ENCODE measurements at regions not wholly inside any gene's neighbourhood (a gene's known extent, or its start where the extent isn't known, plus 50 kb on each side); places are given as distances from the start of the nearest gene placed in this dataset.
"Not testable (repeated sequence)": the region's sequence is repeated elsewhere in the genome, so short reads cannot be mapped to it uniquely, and the experiment has no call there.

- intact Hi-C loops (cut with micrococcal nuclease) = no loop called here
- Histone ChIP-seq H3K36me3 (ENCODE audit: control insufficient read depth in 2 of 3, insufficient read depth in 3 of 3, low read length in 3 of 3) (no peaks in the 10 kb centered on the region), H3K27me3 (ENCODE audit: control insufficient read depth in 2 of 2, insufficient read depth in 2 of 2, low read length in 2 of 2) (no peaks in the 10 kb centered on the region), H3K27ac (ENCODE audit: low read depth, low read length) (no peak overlapping the region), H3K4me3 (ENCODE audit: low read length) (no peak overlapping the region), H3K4me1 (ENCODE audit: control insufficient read depth in 2 of 2, insufficient read depth in 2 of 2, low read length in 2 of 2) (no peaks in the 10 kb centered on the region), H3K9me3 (ENCODE audit: control insufficient read depth in 2 of 3, low read length in 3 of 3) (no peaks in the 10 kb centered on the region)
- Mint-ChIP-seq H3K4me3 (no peak overlapping the region), H3K27ac (no peak overlapping the region), H3K36me3 (no peaks in the 10 kb centered on the region), H3K4me1 (no peaks in the 10 kb centered on the region), H3K27me3 (peaks cover 0 to 9% (median 0%) of the 10 kb centered on the region in 5 donors), H3K9me3 (peaks cover 0 to 3% (median 0%) of the 10 kb centered on the region in 11 donors)
- ChIA-PET CTCF (no interaction called here), POLR2A (no interaction called here)
- ATAC-seq (no peak), DNase-seq (no peak)
These were observed 180.3 kb upstream of the GHR start for GRCh38 chr5:42242881-42243485.

GRCh38 chr5:42252306-42252705 lies 170.9 kb upstream of the GHR start:
- Mint-ChIP-seq H3K27ac (no peak overlapping the region), H3K36me3 (no peaks in the 10 kb centered on the region), H3K4me1 (no peaks in the 10 kb centered on the region), H3K27me3 (no peaks in the 10 kb centered on the region), H3K9me3 (peaks cover 0 to 12% (median 2%) of the 10 kb centered on the region in 11 donors), H3K4me3 (no peak overlapping the region)
- ChIA-PET CTCF (no interaction called here), POLR2A (no interaction called here)
- H3K27me3 ChIP-seq (ENCODE audit: control insufficient read depth in 2 of 2, insufficient read depth in 2 of 2, low read length in 2 of 2) = no peaks in the 10 kb centered on the region
- ATAC-seq (no peak), DNase-seq (no peak)
- no peaks in the 10 kb centered on the region for H3K4me1 ChIP-seq (ENCODE audit: control insufficient read depth in 2 of 2, insufficient read depth in 2 of 2, low read length in 2 of 2)
- intact Hi-C loops (cut with micrococcal nuclease) = no loop called here
- no peaks in the 10 kb centered on the region for H3K9me3 ChIP-seq (ENCODE audit: control insufficient read depth in 2 of 3, low read length in 3 of 3)
- no peak overlapping the region for H3K4me3 ChIP-seq (ENCODE audit: low read length)
- no peaks in the 10 kb centered on the region for H3K36me3 ChIP-seq (ENCODE audit: control insufficient read depth in 2 of 3, insufficient read depth in 3 of 3, low read length in 3 of 3)
- H3K27ac ChIP-seq (ENCODE audit: low read depth, low read length) = no peak overlapping the region

- H3K27me3 ChIP-seq (ENCODE audit: control insufficient read depth in 2 of 2, insufficient read depth in 2 of 2, low read length in 2 of 2); H3K36me3 Mint-ChIP-seq; POLR2A ChIA-PET; H3K4me1 ChIP-seq (ENCODE audit: control insufficient read depth in 2 of 2, insufficient read depth in 2 of 2, low read length in 2 of 2); H3K9me3 ChIP-seq (ENCODE audit: control insufficient read depth in 2 of 3, low read length in 3 of 3); H3K4me3 ChIP-seq (ENCODE audit: low read length); intact Hi-C loops (cut with micrococcal nuclease); ATAC-seq; H3K4me3 Mint-ChIP-seq; H3K27ac Mint-ChIP-seq; H3K4me1 Mint-ChIP-seq; H3K36me3 ChIP-seq (ENCODE audit: control insufficient read depth in 2 of 3, insufficient read depth in 3 of 3, low read length in 3 of 3); H3K27ac ChIP-seq (ENCODE audit: low read depth, low read length); CTCF ChIA-PET; H3K9me3 Mint-ChIP-seq; DNase-seq; H3K27me3 Mint-ChIP-seq: not testable (repeated sequence)
These were observed 163.3 kb upstream of the GHR start for GRCh38 chr5:42259914-42260313.

GRCh38 chr5:42267091-42267490 lies 156.1 kb upstream of the GHR start:
- Mint-ChIP-seq H3K27ac (no peak overlapping the region), H3K36me3 (no peaks in the 10 kb centered on the region), H3K27me3 (peaks cover 0 to 5% (median 2%) of the 10 kb centered on the region in 5 donors), H3K9me3 (peaks cover 0 to 7% (median 0%) of the 10 kb centered on the region in 11 donors), H3K4me1 (peaks cover 0 to 3% (median 0%) of the 10 kb centered on the region in 7 donors), H3K4me3 (no peak overlapping the region)
- POLR2A ChIA-PET = no interaction called here
- ATAC-seq (no peak), DNase-seq (no peak)
- no peaks in the 10 kb centered on the region for H3K36me3 ChIP-seq (ENCODE audit: control insufficient read depth in 2 of 3, insufficient read depth in 3 of 3, low read length in 3 of 3)
- H3K9me3 ChIP-seq (ENCODE audit: control insufficient read depth in 2 of 3, low read length in 3 of 3) = no peaks in the 10 kb centered on the region
- no peak overlapping the region for H3K27ac ChIP-seq (ENCODE audit: low read depth, low read length)
- intact Hi-C loops (cut with micrococcal nuclease) = no loop called here
- H3K27me3 ChIP-seq (ENCODE audit: control insufficient read depth in 2 of 2, insufficient read depth in 2 of 2, low read length in 2 of 2) = no peaks in the 10 kb centered on the region
- CTCF ChIA-PET = no interaction called here
- no peaks in the 10 kb centered on the region for H3K4me1 ChIP-seq (ENCODE audit: control insufficient read depth in 2 of 2, insufficient read depth in 2 of 2, low read length in 2 of 2)
- no peak overlapping the region for H3K4me3 ChIP-seq (ENCODE audit: low read length)

- ATAC-seq; intact Hi-C loops (cut with micrococcal nuclease); H3K27me3 ChIP-seq (ENCODE audit: control insufficient read depth in 2 of 2, insufficient read depth in 2 of 2, low read length in 2 of 2); H3K9me3 Mint-ChIP-seq; H3K4me1 Mint-ChIP-seq; H3K9me3 ChIP-seq (ENCODE audit: control insufficient read depth in 2 of 3, low read length in 3 of 3); DNase-seq; POLR2A ChIA-PET; H3K36me3 Mint-ChIP-seq; H3K27ac ChIP-seq (ENCODE audit: low read depth, low read length); H3K4me1 ChIP-seq (ENCODE audit: control insufficient read depth in 2 of 2, insufficient read depth in 2 of 2, low read length in 2 of 2); H3K27ac Mint-ChIP-seq; H3K4me3 ChIP-seq (ENCODE audit: low read length); H3K27me3 Mint-ChIP-seq; CTCF ChIA-PET; H3K36me3 ChIP-seq (ENCODE audit: control insufficient read depth in 2 of 3, insufficient read depth in 3 of 3, low read length in 3 of 3); H3K4me3 Mint-ChIP-seq: not testable (repeated sequence)
These were observed 155.1 kb upstream of the GHR start for GRCh38 chr5:42268170-42268569.

GRCh38 chr5:42268630-42269029 lies 154.6 kb upstream of the GHR start:
- Mint-ChIP-seq H3K27me3 (peaks cover 0 to 5% (median 2%) of the 10 kb centered on the region in 5 donors), H3K4me1 (peaks cover 0 to 3% (median 0%) of the 10 kb centered on the region in 7 donors), H3K4me3 (no peak overlapping the region), H3K36me3 (no peaks in the 10 kb centered on the region), H3K27ac (no peak overlapping the region), H3K9me3 (peaks cover 0 to 7% (median 0%) of the 10 kb centered on the region in 11 donors)
- no peaks in the 10 kb centered on the region for H3K27me3 ChIP-seq (ENCODE audit: control insufficient read depth in 2 of 2, insufficient read depth in 2 of 2, low read length in 2 of 2)
- ATAC-seq (no peak), DNase-seq (no peak)
- H3K4me3 ChIP-seq (ENCODE audit: low read length) = no peak overlapping the region
- H3K9me3 ChIP-seq (ENCODE audit: control insufficient read depth in 2 of 3, low read length in 3 of 3) = no peaks in the 10 kb centered on the region
- POLR2A ChIA-PET = no interaction called here
- H3K4me1 ChIP-seq (ENCODE audit: control insufficient read depth in 2 of 2, insufficient read depth in 2 of 2, low read length in 2 of 2) = no peaks in the 10 kb centered on the region
- H3K36me3 ChIP-seq (ENCODE audit: control insufficient read depth in 2 of 3, insufficient read depth in 3 of 3, low read length in 3 of 3) = no peaks in the 10 kb centered on the region
- intact Hi-C loops (cut with micrococcal nuclease) = no loop called here
- no peak overlapping the region for H3K27ac ChIP-seq (ENCODE audit: low read depth, low read length)
- CTCF ChIA-PET = no interaction called here

GRCh38 chr5:42270771-42271170 lies 152.5 kb upstream of the GHR start:
- Mint-ChIP-seq H3K9me3 (peaks cover 0 to 3% (median 0%) of the 10 kb centered on the region in 11 donors), H3K4me3 (no peak overlapping the region), H3K36me3 (no peaks in the 10 kb centered on the region), H3K27ac (no peak overlapping the region), H3K27me3 (peaks cover 0 to 8% (median 2%) of the 10 kb centered on the region in 5 donors), H3K4me1 (peaks cover 0 to 3% (median 0%) of the 10 kb centered on the region in 7 donors)
- Histone ChIP-seq H3K4me1 (ENCODE audit: control insufficient read depth in 2 of 2, insufficient read depth in 2 of 2, low read length in 2 of 2) (no peaks in the 10 kb centered on the region), H3K27ac (ENCODE audit: low read depth, low read length) (no peak overlapping the region), H3K36me3 (ENCODE audit: control insufficient read depth in 2 of 3, insufficient read depth in 3 of 3, low read length in 3 of 3) (no peaks in the 10 kb centered on the region), H3K9me3 (ENCODE audit: control insufficient read depth in 2 of 3, low read length in 3 of 3) (no peaks in the 10 kb centered on the region), H3K27me3 (ENCODE audit: control insufficient read depth in 2 of 2, insufficient read depth in 2 of 2, low read length in 2 of 2) (no peaks in the 10 kb centered on the region), H3K4me3 (ENCODE audit: low read length) (no peak overlapping the region)
- ChIA-PET POLR2A (no interaction called here), CTCF (no interaction called here)
- intact Hi-C loops (cut with micrococcal nuclease) = no loop called here
- ATAC-seq (no peak), DNase-seq (no peak)
